ENCODE measurements at regions not wholly inside any gene's neighbourhood (a gene's known extent, or its start where the extent isn't known, plus 50 kb on each side); places are given as distances from the start of the nearest gene placed in this dataset.

DNA sequence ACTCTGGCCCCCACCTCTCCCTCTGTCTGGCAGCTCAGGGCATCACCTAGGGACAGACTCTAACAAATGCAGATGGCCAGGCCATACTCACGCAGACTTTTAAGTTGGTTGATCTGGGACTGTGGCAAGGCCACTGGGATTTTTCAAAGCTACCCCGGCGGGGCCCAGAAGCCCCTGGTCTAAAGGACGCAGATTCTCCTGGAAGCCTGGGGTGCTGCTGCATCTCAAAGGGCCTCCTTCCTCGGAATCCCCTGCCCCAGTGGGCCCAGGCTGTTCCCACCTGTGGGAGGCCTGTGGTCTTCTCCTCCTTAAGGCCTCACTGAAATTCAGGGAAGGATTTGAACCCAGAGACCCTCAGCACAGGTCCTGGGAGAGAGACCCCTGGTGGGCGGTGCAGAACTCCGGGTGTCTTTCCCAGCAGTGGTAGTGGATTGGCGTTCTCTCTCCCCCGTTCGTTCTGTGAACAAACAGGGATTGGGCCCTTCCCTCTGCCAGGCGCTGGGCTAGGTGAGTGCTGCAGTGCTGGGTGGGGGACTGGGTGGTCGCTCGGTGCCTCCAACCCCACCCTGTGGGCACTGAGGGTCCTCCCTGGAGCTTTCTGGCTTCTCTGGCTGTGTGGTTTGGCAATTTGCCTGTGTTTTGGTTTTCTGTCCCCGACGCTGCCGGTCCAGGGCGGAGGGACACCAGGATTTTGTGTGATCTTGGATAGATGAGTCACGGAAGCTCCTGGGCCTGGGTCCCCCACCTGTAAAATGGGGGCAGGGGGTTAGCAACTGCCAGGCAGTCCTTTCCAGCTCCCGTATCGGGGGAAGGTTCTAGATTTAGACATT, 160.5 kb upstream of the GSE1 start:
- TF ChIP-seq POLR2A (IDR thresholded peaks at IDR 0.05), result no peak
- TF ChIP-seq CTCF (IDR thresholded peaks at IDR 0.05), result no peak
- peaks cover 23% of the 10 kb centered on the region for H3K4me1 ChIP-seq
- no peak overlapping the region for H3K27ac ChIP-seq
- intact Hi-C loops (cut with DNase I), result no loop called here
- WGBS, 2 donors, result 80 to 85% methylated on average over 13 to 20 of the region's 20 CpGs
- H3K4me3 ChIP-seq, result no peak overlapping the region
- no peaks in the 10 kb centered on the region for H3K27me3 ChIP-seq
- no peak for DNase-seq
- no peak for ATAC-seq
- H3K36me3 ChIP-seq (replicated peaks in 1 of 2; ENCODE audit: insufficient read depth in 1 of 2, low read depth in 2 of 2), result no peaks in the 10 kb centered on the region
- H3K9me3 ChIP-seq, result no peaks in the 10 kb centered on the region

GRCh38 chr16:85453194-85453678, 159.9 kb upstream of the GSE1 start:
- ATAC-seq (no peak), DNase-seq (no peak)
- H3K27ac ChIP-seq, result no peak overlapping the region
- H3K4me3 ChIP-seq, result no peak overlapping the region
- peaks cover 20% of the 10 kb centered on the region for H3K4me1 ChIP-seq
- 79 to 80% methylated on average over 13 to 14 of the region's 14 CpGs for WGBS, 2 donors
- no peaks in the 10 kb centered on the region for H3K36me3 ChIP-seq (replicated peaks in 1 of 2; ENCODE audit: insufficient read depth in 1 of 2, low read depth in 2 of 2)
- no peaks in the 10 kb centered on the region for H3K27me3 ChIP-seq
- intact Hi-C loops (cut with DNase I), result no loop called here
- H3K9me3 ChIP-seq, result no peaks in the 10 kb centered on the region
- TF ChIP-seq CTCF (IDR thresholded peaks at IDR 0.05) (no peak), POLR2A (IDR thresholded peaks at IDR 0.05) (no peak)

GRCh38 chr16:85453703-85454102, 159.4 kb upstream of the GSE1 start:
- TF ChIP-seq CTCF (IDR thresholded peaks at IDR 0.05), result no peak
- no peak for TF ChIP-seq POLR2A (IDR thresholded peaks at IDR 0.05)
- Histone ChIP-seq H3K4me3 (no peak overlapping the region), H3K27me3 (no peaks in the 10 kb centered on the region), H3K36me3 (replicated peaks in 1 of 2; ENCODE audit: insufficient read depth in 1 of 2, low read depth in 2 of 2) (no peaks in the 10 kb centered on the region), H3K9me3 (no peaks in the 10 kb centered on the region), H3K27ac (no peak overlapping the region), H3K4me1 (peaks cover 20% of the 10 kb centered on the region)
- 84 to 96% methylated on average over 4 to 10 of the region's 10 CpGs for WGBS, 2 donors
- intact Hi-C loops (cut with DNase I), result no loop called here
- DNase-seq, result no peak
- ATAC-seq, result no peak

- ATAC-seq, result no peak
- H3K4me3 ChIP-seq, result no peak overlapping the region
- no peaks in the 10 kb centered on the region for H3K27me3 ChIP-seq
- no peak for DNase-seq
- no peak overlapping the region for H3K27ac ChIP-seq
- peaks cover 20% of the 10 kb centered on the region for H3K4me1 ChIP-seq
- intact Hi-C loops (cut with DNase I), result no loop called here
- TF ChIP-seq POLR2A (IDR thresholded peaks at IDR 0.05) (no peak), CTCF (IDR thresholded peaks at IDR 0.05) (no peak)
- H3K36me3 ChIP-seq (replicated peaks in 1 of 2; ENCODE audit: insufficient read depth in 1 of 2, low read depth in 2 of 2), result no peaks in the 10 kb centered on the region
- WGBS, 2 donors, result 90% methylated on average over 17 to 22 of the region's 22 CpGs
- no peaks in the 10 kb centered on the region for H3K9me3 ChIP-seq
Measured at GRCh38 chr16:85454171-85454872, 158.8 kb upstream of the GSE1 start.

All from body of pancreas (tissue), 4 donors.